D721Med (cell line): ENCODE measurements at regions not wholly inside any gene's neighbourhood (a gene's known extent, or its start where the extent isn't known, plus 50 kb on each side); places are given as distances from the start of the nearest gene placed in this dataset.

Experiments used
- DNase-seq: peaks from one replicate; pipeline ENCODE4 v3.0.0; 2011; ENCODE audit warnings: low spot score; ENCODE audit not compliant: insufficient read length
- FAIRE-seq: peaks from 2 replicates; lab custom pipeline; 2011; peaks lifted over from hg19 to GRCh38; lab: Jason Lieb, UNC
- CTCF ChIP-seq: IDR thresholded peaks from 2 replicates; pipeline ENCODE4 v1.5.1; 2012; ENCODE audit warnings: mild to moderate bottlenecking, control low read depth; ENCODE audit not compliant: insufficient read depth; ENCODE audit errors: missing control alignments

GRCh38 chr18:76640438-76640837, 145.4 kb upstream of the ZNF516 start:
- FAIRE-seq, result no peak
- no peak for DNase-seq
- TF ChIP-seq CTCF, result no peak

GRCh38 chr18:76634564-76634963, 139.5 kb upstream of the ZNF516 start:
- DNase-seq, result no peak
- peak; percentile 98 for FAIRE-seq
- TF ChIP-seq CTCF, result no peak

- TF ChIP-seq CTCF, result no peak
- no peak for DNase-seq
Measured at GRCh38 chr18:76633588-76634269, 138.7 kb upstream of the ZNF516 start.

GRCh38 chr18:76627444-76627843, 132.4 kb upstream of the ZNF516 start:
- FAIRE-seq (peak; percentile 99), DNase-seq (no peak)
- TF ChIP-seq CTCF, result no peak

More at GRCh38 chr18:76633588-76634269, 138.7 kb upstream of the ZNF516 start:
- no peak for FAIRE-seq

- FAIRE-seq (no peak), DNase-seq (no peak)
- no peak for TF ChIP-seq CTCF
Measured at GRCh38 chr18:76626991-76627390, 131.9 kb upstream of the ZNF516 start.

- FAIRE-seq (no peak), DNase-seq (no peak)
Measured at GRCh38 chr18:76622651-76623050, 127.6 kb upstream of the ZNF516 start.

More at GRCh38 chr18:76622651-76623050, 127.6 kb upstream of the ZNF516 start:
- TF ChIP-seq CTCF, result no peak
